Body of pancreas (tissue), 4 donors: ENCODE measurements at regions not wholly inside any gene's neighbourhood (a gene's known extent, or its start where the extent isn't known, plus 50 kb on each side); places are given as distances from the start of the nearest gene placed in this dataset.

ENCODE experiments used
- ATAC-seq: fragments of 150-250 bp; one replicate; pipeline ENCODE4 v1.9.1; 2016
- DNase-seq, 4 donors: peaks; one replicate each; pipeline ENCODE4 v3.0.0-alpha.2; 2019
- H3K27ac ChIP-seq, 4 donors: fragments of 200-600 bp; sonication (generic); 1 replicate in 3 of 4; 2 replicates in 1 of 4; pipeline versions ENCODE4 v1.5.1 to v1.6.1; 2016 to 2019; ENCODE audit warnings: mild to moderate bottlenecking in 1 of 4, mixed read lengths in 1 of 4, moderate library complexity in 1 of 4
- H3K27me3 ChIP-seq, 2 donors: fragments of 200-600 bp; sonication (generic); one replicate each; pipeline ENCODE4 v1.6.0; 2016; ENCODE audit warnings: mild to moderate bottlenecking in 1 of 2
- H3K36me3 ChIP-seq, 2 donors: fragments of 200-600 bp; sonication (generic); replicated peaks in 1 of 2; 2 replicates each; pipeline ENCODE4 v1.5.1; 2016; ENCODE audit warnings: low read depth in 2 of 2; ENCODE audit not compliant: insufficient read depth in 1 of 2
- H3K4me1 ChIP-seq: fragments of 200-600 bp; sonication (generic); one replicate; pipeline ENCODE4 v1.6.0; 2016
- H3K4me3 ChIP-seq, 2 donors: fragments of 200-600 bp; sonication (generic); 1 replicate in 1 of 2; 2 replicates in 1 of 2; pipeline ENCODE4 v1.5.1; 2016 to 2019
- H3K9me3 ChIP-seq, 3 donors: fragments of 200-600 bp; sonication (generic); 1 replicate in 2 of 3; 2 replicates in 1 of 3; pipeline ENCODE4 v1.5.1; 2016
- POLR2A ChIP-seq, 3 donors: fragments of 450-650 bp; IDR thresholded peaks; one replicate each; pipeline ENCODE4 v1.6.1; 2016; ENCODE audit warnings: antibody characterized with exemption in 3 of 3, mild to moderate bottlenecking in 2 of 3
- WGBS, 2 donors: methylation state at CpG; one replicate each; pipeline ENCODE4 v1.1.5; 2017; 5-methylcytosine and 5-hydroxymethylcytosine counted together
- intact Hi-C: fragments of 100-400 bp; cut with DNase I; formaldehyde crosslinking; loops from one replicate; pipeline ENCODE4 v1.15.1; 2023
- TF ChIP-seq, protein P1 (sequence below), 7 experiments: fragments of 450-650 bp in 4 of 7; fragments of 200-600 bp in 3 of 7; sonication (generic) in 3 of 7; IDR thresholded peaks; one replicate each; pipeline ENCODE4 v1.5.1; 2016 to 2019; ENCODE audit warnings: antibody characterized with exemption in 7 of 7

GRCh38 chr4:149995134-149995756 lies 83.0 kb upstream of the DCLK2 start:
- Histone ChIP-seq H3K4me3 (no peak overlapping the region), H3K4me1 (peaks cover 10% of the 10 kb centered on the region), H3K36me3 (no peaks in the 10 kb centered on the region), H3K27me3 (no peaks in the 10 kb centered on the region), H3K9me3 (no peaks in the 10 kb centered on the region), H3K27ac (no peak overlapping the region)
- WGBS, 2 donors, result 67% methylated on average over 1 of the region's 1 CpG; no CpG with 5 or more reads in 1 of the 2 donors
- DNase-seq (no peak), ATAC-seq (no peak)
- TF ChIP-seq, protein P1, sequence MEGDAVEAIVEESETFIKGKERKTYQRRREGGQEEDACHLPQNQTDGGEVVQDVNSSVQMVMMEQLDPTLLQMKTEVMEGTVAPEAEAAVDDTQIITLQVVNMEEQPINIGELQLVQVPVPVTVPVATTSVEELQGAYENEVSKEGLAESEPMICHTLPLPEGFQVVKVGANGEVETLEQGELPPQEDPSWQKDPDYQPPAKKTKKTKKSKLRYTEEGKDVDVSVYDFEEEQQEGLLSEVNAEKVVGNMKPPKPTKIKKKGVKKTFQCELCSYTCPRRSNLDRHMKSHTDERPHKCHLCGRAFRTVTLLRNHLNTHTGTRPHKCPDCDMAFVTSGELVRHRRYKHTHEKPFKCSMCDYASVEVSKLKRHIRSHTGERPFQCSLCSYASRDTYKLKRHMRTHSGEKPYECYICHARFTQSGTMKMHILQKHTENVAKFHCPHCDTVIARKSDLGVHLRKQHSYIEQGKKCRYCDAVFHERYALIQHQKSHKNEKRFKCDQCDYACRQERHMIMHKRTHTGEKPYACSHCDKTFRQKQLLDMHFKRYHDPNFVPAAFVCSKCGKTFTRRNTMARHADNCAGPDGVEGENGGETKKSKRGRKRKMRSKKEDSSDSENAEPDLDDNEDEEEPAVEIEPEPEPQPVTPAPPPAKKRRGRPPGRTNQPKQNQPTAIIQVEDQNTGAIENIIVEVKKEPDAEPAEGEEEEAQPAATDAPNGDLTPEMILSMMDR (IDR thresholded peaks at IDR 0.05), result no peak
- TF ChIP-seq POLR2A (IDR thresholded peaks at IDR 0.05), result no peak
- intact Hi-C loops, result no loop called here

- ATAC-seq, result peak; percentile 40
- no peaks in the 10 kb centered on the region for H3K27me3 ChIP-seq
Measured at GRCh38 chr4:149997881-149998421, 80.3 kb upstream of the DCLK2 start.

DNA sequence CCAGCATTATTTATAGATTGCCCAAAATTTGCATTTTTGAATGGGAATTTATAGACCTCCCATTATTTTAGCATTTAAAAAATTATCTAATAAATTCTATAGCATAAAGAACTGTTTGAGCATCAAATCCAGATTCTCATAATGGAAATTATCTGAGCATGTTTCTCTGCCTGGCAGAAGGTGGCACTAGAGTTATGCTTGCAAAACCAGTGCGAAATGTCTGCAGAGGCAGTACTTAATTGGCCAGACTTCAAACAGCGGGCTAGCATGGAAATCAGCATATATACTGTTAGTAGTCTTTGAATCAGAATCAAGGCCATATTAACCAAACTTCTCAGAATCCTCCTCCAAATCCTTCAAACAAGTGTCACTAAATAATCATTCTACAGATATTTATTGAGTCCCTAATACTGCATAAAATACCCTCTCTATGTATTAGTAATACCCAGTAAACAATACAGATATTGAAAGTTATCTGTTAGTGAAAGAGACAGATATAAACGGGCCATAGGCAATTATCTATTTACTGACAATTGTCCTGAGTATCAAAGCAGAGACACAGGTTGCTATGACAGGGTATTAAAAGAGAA lies 78.7 kb upstream of the DCLK2 start:
- TF ChIP-seq, protein P1 (IDR thresholded peaks at IDR 0.05), result peak; percentile 44 to 77 (median 66)
- TF ChIP-seq POLR2A (IDR thresholded peaks at IDR 0.05), result no peak
- intact Hi-C loops, result loop anchor here (10.0 kb wide), 1 partner anchor 245 kb away; no protein-coding TSS in a partner anchor
- Histone ChIP-seq H3K4me1 (peaks cover 10% of the 10 kb centered on the region), H3K4me3 (no peak overlapping the region), H3K27me3 (no peaks in the 10 kb centered on the region), H3K27ac (no peak overlapping the region), H3K36me3 (no peaks in the 10 kb centered on the region), H3K9me3 (no peaks in the 10 kb centered on the region)
- DNase-seq (peak; percentile 21 to 54 (median 47)), ATAC-seq (no peak)
- 5 to 6% methylated on average over 3 of the region's 3 CpGs for WGBS, 2 donors

More at GRCh38 chr4:149997881-149998421, 80.3 kb upstream of the DCLK2 start:
- intact Hi-C loops, result no loop called here
- TF ChIP-seq POLR2A (IDR thresholded peaks at IDR 0.05), result no peak
- TF ChIP-seq, protein P1 (IDR thresholded peaks at IDR 0.05), result no peak
- DNase-seq, result peak in 3 of 4 donors; percentile 6 to 28 (median 24)
- Histone ChIP-seq H3K27ac (no peak overlapping the region), H3K9me3 (no peaks in the 10 kb centered on the region), H3K4me1 (peaks cover 10% of the 10 kb centered on the region), H3K4me3 (no peak overlapping the region), H3K36me3 (no peaks in the 10 kb centered on the region)
- WGBS, 2 donors, result 32 to 39% methylated on average over 4 of the region's 4 CpGs

- ATAC-seq (no peak), DNase-seq (no peak)
- H3K9me3 ChIP-seq, result no peaks in the 10 kb centered on the region
- TF ChIP-seq, protein P1 (IDR thresholded peaks at IDR 0.05), result no peak
- TF ChIP-seq POLR2A (IDR thresholded peaks at IDR 0.05), result no peak
- H3K4me1 ChIP-seq, result peaks cover 17% of the 10 kb centered on the region
- 78 to 90% methylated on average over 5 of the region's 5 CpGs for WGBS, 2 donors
- H3K36me3 ChIP-seq, result no peaks in the 10 kb centered on the region
- H3K27me3 ChIP-seq, result no peaks in the 10 kb centered on the region
- intact Hi-C loops, result loop anchor here (10.0 kb wide), 1 partner anchor 243 kb away; no protein-coding TSS in a partner anchor
- H3K4me3 ChIP-seq, result no peak overlapping the region
- no peak overlapping the region for H3K27ac ChIP-seq
Measured at GRCh38 chr4:150001815-150002214, 76.4 kb upstream of the DCLK2 start.
